ENCODE measurements at regions not wholly inside any gene's neighbourhood (a gene's known extent, or its start where the extent isn't known, plus 50 kb on each side); places are given as distances from the start of the nearest gene placed in this dataset.

DNA sequence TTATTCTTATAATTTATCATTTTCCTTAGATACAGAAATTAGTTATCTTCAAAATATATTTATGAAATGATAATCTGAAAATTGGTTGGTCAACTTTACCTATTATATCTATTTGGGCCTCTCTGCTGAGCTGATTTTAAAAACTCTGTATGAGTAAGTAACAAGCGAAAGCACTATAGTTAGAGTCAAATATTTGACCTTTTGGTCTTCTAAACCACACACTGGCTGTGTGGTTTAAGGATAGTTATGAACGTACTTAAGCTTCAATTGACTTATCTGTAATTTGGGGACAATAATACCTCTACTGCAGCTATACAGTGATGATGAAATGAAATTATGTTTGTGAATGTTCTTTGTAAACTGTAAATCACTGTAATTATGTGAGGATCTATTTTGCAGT, 763.9 kb upstream of the GRM7 start:
- Histone ChIP-seq H3K9ac (ENCODE audit: low read length) (no peak overlapping the region), H3K27me3 (ENCODE audit: control insufficient read depth, insufficient read depth, low read length) (no peaks in the 10 kb centered on the region), H3K36me3 (ENCODE audit: control insufficient read depth, insufficient read depth, low read length) (no peaks in the 10 kb centered on the region), H3K4me3 (ENCODE audit: low read length) (no peak overlapping the region), H3K9me3 (ENCODE audit: control insufficient read depth, low read length) (no peaks in the 10 kb centered on the region), H3K4me1 (ENCODE audit: control insufficient read depth, insufficient read depth, low read length) (no peaks in the 10 kb centered on the region)

DNA sequence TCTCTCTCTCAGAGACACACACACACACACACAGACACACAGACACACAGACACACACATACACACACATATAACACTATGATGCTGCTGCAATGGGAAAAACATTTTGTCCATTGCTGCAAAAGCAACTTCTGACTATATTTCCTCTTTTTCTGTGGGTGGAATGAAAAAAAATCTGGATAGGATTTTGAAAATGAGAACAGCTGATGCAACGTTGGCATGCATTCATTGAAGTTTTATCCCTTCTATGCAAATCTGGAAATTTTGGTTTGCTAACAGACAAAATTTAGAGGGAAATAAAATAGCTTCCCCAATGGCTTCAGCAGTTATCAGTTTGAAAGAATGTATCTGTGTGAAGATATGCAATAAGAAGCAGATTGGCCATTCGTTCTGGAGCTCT, 763.4 kb upstream of the GRM7 start:
- H3K27me3 ChIP-seq (ENCODE audit: control insufficient read depth, insufficient read depth, low read length), result no peaks in the 10 kb centered on the region
- H3K4me3 ChIP-seq (ENCODE audit: low read length), result no peak overlapping the region
- no peaks in the 10 kb centered on the region for H3K36me3 ChIP-seq (ENCODE audit: control insufficient read depth, insufficient read depth, low read length)
- no peaks in the 10 kb centered on the region for H3K9me3 ChIP-seq (ENCODE audit: control insufficient read depth, low read length)
- no peaks in the 10 kb centered on the region for H3K4me1 ChIP-seq (ENCODE audit: control insufficient read depth, insufficient read depth, low read length)
- H3K9ac ChIP-seq (ENCODE audit: low read length), result no peak overlapping the region

DNA sequence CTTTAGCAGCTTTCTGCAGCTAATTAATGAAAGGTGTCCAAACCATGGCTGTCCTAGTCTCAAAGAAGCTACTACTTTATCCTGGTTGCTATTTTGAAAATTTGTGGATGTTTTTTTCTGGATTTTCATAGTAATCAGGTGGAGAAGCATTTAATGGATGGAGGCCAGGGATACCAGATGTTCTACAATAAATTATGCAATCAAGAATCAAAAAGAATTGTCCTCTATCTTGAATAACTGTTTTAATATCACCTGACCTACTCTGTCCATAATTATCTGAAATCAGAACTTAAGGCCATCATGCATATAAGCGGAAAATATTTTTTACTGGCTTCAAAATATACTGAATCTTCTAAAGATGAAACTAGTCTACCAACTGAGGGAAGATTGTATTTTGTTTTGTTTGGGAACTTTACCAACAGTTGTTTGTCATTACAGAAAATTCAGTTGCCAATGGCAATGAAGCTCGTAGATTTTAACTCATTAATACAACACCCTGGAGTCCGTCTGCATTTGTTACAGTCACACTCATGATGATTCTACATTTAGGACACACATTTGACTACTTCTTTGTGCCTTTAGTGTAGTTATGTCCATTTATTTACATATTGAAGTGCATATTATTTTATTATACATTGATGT, 762.3 kb upstream of the GRM7 start:
- no peaks in the 10 kb centered on the region for H3K27me3 ChIP-seq (ENCODE audit: control insufficient read depth, insufficient read depth, low read length)
- no peaks in the 10 kb centered on the region for H3K36me3 ChIP-seq (ENCODE audit: control insufficient read depth, insufficient read depth, low read length)
- H3K9ac ChIP-seq (ENCODE audit: low read length), result no peak overlapping the region
- no peak overlapping the region for H3K4me3 ChIP-seq (ENCODE audit: low read length)
- H3K9me3 ChIP-seq (ENCODE audit: control insufficient read depth, low read length), result no peaks in the 10 kb centered on the region
- no peaks in the 10 kb centered on the region for H3K4me1 ChIP-seq (ENCODE audit: control insufficient read depth, insufficient read depth, low read length)

DNA sequence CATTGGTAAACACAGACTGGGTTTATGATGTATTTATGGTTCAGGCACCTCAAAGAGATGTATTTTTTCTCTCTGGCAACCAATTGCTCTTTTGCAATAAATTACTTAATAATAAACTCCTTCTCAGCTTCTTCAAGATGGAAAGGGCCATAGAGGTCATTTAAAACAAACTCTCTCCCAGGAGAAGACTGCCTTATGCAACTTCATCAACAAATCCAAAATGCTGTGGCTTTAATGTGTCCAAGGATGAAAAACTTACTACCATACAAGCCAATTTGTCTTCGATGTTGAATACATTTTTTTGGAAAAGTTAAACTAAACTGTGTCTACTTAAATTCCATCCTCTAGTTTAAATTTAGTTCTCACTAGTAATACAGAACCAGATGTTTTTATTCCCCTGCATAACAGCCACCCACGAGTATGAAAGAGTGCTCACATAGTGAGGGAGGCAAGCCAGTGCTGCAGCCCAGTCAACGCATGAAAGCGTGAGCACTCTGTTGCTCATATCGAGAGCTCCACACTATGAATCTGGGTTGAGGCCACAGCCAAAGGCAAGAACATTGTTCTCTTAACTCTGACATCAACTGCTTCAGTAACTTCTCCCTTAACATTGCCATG, 761.3 kb upstream of the GRM7 start:
- Histone ChIP-seq H3K9me3 (ENCODE audit: control insufficient read depth, low read length) (no peaks in the 10 kb centered on the region), H3K27me3 (ENCODE audit: control insufficient read depth, insufficient read depth, low read length) (no peaks in the 10 kb centered on the region), H3K9ac (ENCODE audit: low read length) (no peak overlapping the region), H3K4me1 (ENCODE audit: control insufficient read depth, insufficient read depth, low read length) (no peaks in the 10 kb centered on the region), H3K4me3 (ENCODE audit: low read length) (no peak overlapping the region), H3K36me3 (ENCODE audit: control insufficient read depth, insufficient read depth, low read length) (no peaks in the 10 kb centered on the region)

DNA sequence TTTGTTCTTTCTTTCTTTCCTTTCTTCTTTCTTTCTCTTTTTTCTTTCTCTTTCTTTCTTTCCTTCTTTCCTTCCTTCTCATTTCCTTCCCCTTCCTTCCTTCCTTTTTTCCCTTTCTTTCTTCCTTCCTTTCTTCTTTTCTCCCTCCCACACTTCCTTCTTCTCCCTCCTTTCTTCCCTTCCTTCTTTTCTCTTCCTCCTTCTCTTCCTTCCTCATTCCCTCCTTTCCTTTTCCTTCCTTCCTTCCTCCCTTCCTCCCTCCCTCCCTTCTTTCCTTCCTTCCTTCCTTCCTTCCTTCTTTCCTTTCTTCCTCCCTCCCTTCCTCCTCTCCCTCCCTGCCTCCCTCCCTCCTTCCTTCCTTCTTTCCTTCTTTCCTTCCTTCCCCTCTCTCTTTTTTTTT, 755.7 kb upstream of the GRM7 start:
- H3K27me3 ChIP-seq (ENCODE audit: control insufficient read depth, insufficient read depth, low read length), result no peaks in the 10 kb centered on the region
- H3K9me3 ChIP-seq (ENCODE audit: control insufficient read depth, low read length), result no peaks in the 10 kb centered on the region
- H3K4me1 ChIP-seq (ENCODE audit: control insufficient read depth, insufficient read depth, low read length), result no peaks in the 10 kb centered on the region
- H3K9ac ChIP-seq (ENCODE audit: low read length), result no peak overlapping the region
- no peaks in the 10 kb centered on the region for H3K36me3 ChIP-seq (ENCODE audit: control insufficient read depth, insufficient read depth, low read length)
- H3K4me3 ChIP-seq (ENCODE audit: low read length), result no peak overlapping the region

DNA sequence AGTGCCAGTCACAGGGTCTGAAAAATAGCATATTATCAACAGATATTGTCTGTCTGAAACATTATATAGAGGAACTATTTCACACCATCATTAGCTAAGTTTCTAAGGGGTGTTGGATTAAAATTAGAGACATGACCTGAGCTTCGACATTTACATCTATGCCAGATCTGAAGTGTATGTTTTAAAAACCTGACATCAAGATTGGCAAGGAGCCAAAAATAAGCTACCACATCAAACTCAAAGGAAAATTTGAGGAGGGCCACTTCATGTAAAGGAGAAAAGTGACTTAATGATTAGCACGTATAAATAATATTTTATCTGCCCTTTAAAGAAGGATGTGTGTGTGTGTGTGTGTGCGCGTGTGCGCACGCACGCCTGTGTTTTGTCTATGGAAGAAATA, 752.0 kb upstream of the GRM7 start:
- H3K9me3 ChIP-seq (ENCODE audit: control insufficient read depth, low read length), result no peaks in the 10 kb centered on the region
- no peak overlapping the region for H3K9ac ChIP-seq (ENCODE audit: low read length)
- H3K4me1 ChIP-seq (ENCODE audit: control insufficient read depth, insufficient read depth, low read length), result no peaks in the 10 kb centered on the region
- no peak overlapping the region for H3K4me3 ChIP-seq (ENCODE audit: low read length)
- H3K36me3 ChIP-seq (ENCODE audit: control insufficient read depth, insufficient read depth, low read length), result no peaks in the 10 kb centered on the region
- no peaks in the 10 kb centered on the region for H3K27me3 ChIP-seq (ENCODE audit: control insufficient read depth, insufficient read depth, low read length)

DNA sequence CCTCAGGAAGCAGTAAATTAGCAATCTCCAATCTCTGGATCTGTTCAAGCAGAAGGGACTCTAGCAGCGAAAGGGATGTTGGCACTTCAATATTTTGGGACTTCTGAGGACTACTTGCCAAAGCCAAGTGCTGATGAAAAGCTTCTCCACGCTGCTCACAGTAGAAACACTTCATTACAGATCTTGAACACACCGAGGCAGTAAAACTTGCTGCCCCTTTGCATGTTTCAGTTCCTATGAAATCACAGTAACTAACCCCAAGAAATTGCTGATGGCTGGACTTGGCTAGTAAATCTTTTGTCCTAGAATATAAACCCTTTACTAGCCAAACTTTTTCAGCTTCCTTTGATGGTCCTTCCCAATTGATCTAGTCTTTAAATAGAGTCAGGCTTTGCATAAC, 750.5 kb upstream of the GRM7 start:
- H3K4me1 ChIP-seq (ENCODE audit: control insufficient read depth, insufficient read depth, low read length), result no peaks in the 10 kb centered on the region
- no peak overlapping the region for H3K9ac ChIP-seq (ENCODE audit: low read length)
- no peaks in the 10 kb centered on the region for H3K36me3 ChIP-seq (ENCODE audit: control insufficient read depth, insufficient read depth, low read length)
- no peaks in the 10 kb centered on the region for H3K9me3 ChIP-seq (ENCODE audit: control insufficient read depth, low read length)
- H3K4me3 ChIP-seq (ENCODE audit: low read length), result no peak overlapping the region
- H3K27me3 ChIP-seq (ENCODE audit: control insufficient read depth, insufficient read depth, low read length), result no peaks in the 10 kb centered on the region

DNA sequence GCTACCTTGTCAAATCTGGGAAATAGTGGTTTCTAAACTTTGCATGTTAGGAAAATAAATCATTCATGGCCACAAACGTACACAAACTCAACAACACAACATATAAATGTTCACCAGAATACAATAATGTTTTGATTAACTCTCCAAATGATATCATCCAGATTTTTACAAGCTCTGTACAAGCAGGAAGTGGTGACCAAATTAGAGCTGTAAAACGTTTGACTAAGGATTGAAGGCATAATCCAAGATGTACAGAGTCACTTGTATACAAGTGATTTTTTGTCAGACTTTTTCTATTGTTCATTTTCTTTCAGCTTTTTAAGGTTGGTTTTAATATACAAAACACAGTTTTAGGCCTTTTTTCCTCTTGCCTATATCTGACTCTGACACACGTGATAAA, 748.4 kb upstream of the GRM7 start:
- H3K4me1 ChIP-seq (ENCODE audit: control insufficient read depth, insufficient read depth, low read length), result no peaks in the 10 kb centered on the region
- no peaks in the 10 kb centered on the region for H3K27me3 ChIP-seq (ENCODE audit: control insufficient read depth, insufficient read depth, low read length)
- no peaks in the 10 kb centered on the region for H3K9me3 ChIP-seq (ENCODE audit: control insufficient read depth, low read length)
- H3K4me3 ChIP-seq (ENCODE audit: low read length), result no peak overlapping the region
- H3K36me3 ChIP-seq (ENCODE audit: control insufficient read depth, insufficient read depth, low read length), result no peaks in the 10 kb centered on the region
- no peak overlapping the region for H3K9ac ChIP-seq (ENCODE audit: low read length)

DNA sequence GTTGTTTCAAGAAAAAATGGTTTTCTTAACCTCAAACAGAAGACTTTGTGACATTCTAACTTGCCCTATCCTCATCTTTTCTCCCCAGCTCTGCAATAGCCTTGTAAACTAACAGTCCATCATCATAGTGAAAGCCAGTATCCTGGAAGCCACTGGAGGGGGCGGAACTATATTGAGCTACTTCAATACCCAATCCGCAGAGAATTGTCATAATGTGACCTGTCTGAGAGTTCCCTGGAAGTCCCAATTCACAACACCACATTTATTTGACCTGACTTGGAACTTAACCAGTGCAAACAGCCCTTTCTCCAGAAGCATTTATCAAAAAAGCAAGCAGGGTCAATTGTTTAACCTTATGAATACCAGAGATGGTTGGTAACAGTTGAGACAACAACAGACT, 747.6 kb upstream of the GRM7 start:
- H3K36me3 ChIP-seq (ENCODE audit: control insufficient read depth, insufficient read depth, low read length), result no peaks in the 10 kb centered on the region
- H3K4me1 ChIP-seq (ENCODE audit: control insufficient read depth, insufficient read depth, low read length), result no peaks in the 10 kb centered on the region
- H3K9ac ChIP-seq (ENCODE audit: low read length), result no peak overlapping the region
- no peak overlapping the region for H3K4me3 ChIP-seq (ENCODE audit: low read length)
- no peaks in the 10 kb centered on the region for H3K27me3 ChIP-seq (ENCODE audit: control insufficient read depth, insufficient read depth, low read length)
- H3K9me3 ChIP-seq (ENCODE audit: control insufficient read depth, low read length), result no peaks in the 10 kb centered on the region

DNA sequence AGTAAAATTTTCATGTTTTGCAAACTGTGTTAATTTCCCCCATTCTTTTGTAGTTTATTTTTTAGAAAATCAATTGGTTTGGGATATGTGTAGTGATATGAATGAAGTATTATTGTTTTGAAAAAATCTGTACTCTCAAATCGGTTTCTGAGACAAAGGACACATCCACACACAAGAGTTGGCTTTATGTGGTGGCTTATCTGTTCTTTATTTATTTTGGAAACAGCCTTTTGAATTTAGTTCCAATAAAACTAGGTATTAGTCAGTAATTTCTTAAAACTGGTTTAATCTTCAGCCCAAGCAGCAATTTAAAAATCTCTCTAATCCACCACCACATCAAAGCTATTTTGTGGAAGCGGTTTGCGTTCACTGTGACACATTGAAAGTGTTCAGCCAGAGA, 741.5 kb upstream of the GRM7 start:
- no peaks in the 10 kb centered on the region for H3K4me1 ChIP-seq (ENCODE audit: control insufficient read depth, insufficient read depth, low read length)
- no peak overlapping the region for H3K4me3 ChIP-seq (ENCODE audit: low read length)
- no peak overlapping the region for H3K9ac ChIP-seq (ENCODE audit: low read length)
- H3K9me3 ChIP-seq (ENCODE audit: control insufficient read depth, low read length), result no peaks in the 10 kb centered on the region
- H3K36me3 ChIP-seq (ENCODE audit: control insufficient read depth, insufficient read depth, low read length), result no peaks in the 10 kb centered on the region
- no peaks in the 10 kb centered on the region for H3K27me3 ChIP-seq (ENCODE audit: control insufficient read depth, insufficient read depth, low read length)

DNA sequence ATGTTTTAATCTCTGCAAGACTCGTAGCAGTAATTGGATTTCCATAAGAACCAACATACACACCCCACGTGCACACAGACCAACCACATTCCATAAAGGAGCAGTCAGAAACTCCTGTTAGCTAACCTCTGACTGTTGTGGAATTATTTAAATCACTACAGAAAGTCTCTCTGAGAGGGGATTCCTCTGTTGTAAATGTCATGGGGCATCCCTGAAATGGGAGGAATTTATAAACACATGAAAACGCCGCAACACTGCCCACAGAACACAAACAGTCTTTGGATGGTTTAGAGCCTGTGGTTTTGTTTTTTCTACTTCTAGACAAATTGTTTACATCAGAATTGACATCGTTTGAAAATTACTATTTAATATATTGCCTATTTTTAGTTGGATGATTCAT, 740.1 kb upstream of the GRM7 start:
- H3K27me3 ChIP-seq (ENCODE audit: control insufficient read depth, insufficient read depth, low read length), result no peaks in the 10 kb centered on the region
- no peaks in the 10 kb centered on the region for H3K9me3 ChIP-seq (ENCODE audit: control insufficient read depth, low read length)
- H3K4me1 ChIP-seq (ENCODE audit: control insufficient read depth, insufficient read depth, low read length), result no peaks in the 10 kb centered on the region
- H3K9ac ChIP-seq (ENCODE audit: low read length), result no peak overlapping the region
- H3K4me3 ChIP-seq (ENCODE audit: low read length), result no peak overlapping the region
- no peaks in the 10 kb centered on the region for H3K36me3 ChIP-seq (ENCODE audit: control insufficient read depth, insufficient read depth, low read length)

DNA sequence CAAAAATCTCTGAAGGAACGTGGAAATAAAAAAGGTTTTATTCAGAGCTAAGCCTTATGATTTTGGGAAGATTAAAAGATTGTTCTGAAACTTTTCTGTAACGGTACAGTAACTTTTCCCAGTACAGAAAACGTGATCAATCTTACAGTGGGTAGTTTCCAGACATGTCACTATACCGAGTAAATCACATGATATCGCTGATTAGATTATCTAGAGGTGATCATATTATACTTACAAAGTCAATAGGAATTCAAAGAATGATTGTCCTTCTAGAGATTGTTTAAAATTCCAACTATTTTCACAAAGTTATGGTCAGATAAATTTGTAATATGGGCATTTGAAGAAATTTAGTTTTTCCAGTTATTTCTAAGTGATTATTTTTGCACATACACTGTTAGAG, 736.0 kb upstream of the GRM7 start:
- no peaks in the 10 kb centered on the region for H3K27me3 ChIP-seq (ENCODE audit: control insufficient read depth, insufficient read depth, low read length)
- H3K9ac ChIP-seq (ENCODE audit: low read length), result no peak overlapping the region
- no peak overlapping the region for H3K4me3 ChIP-seq (ENCODE audit: low read length)
- no peaks in the 10 kb centered on the region for H3K4me1 ChIP-seq (ENCODE audit: control insufficient read depth, insufficient read depth, low read length)
- H3K36me3 ChIP-seq (ENCODE audit: control insufficient read depth, insufficient read depth, low read length), result no peaks in the 10 kb centered on the region
- H3K9me3 ChIP-seq (ENCODE audit: control insufficient read depth, low read length), result no peaks in the 10 kb centered on the region

DNA sequence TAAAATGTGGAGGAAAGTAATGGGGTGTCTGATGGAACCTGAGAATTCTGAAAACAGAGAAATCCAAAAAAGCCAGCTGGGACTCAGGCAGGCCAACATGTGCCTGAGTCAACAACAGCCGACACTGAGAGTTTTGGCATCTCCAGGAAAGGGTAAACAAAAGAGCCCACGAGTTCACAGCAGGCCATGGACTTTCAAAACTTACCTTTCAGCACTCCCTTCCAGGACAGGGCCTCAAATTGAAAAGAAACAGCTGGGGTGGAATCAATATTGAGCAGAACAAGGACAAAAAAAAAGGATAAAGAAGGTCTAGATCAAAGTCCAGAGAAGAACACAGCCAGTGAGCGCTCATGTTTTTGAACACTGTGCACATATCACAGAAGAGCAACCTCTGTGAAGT, 735.4 kb upstream of the GRM7 start:
- H3K27me3 ChIP-seq (ENCODE audit: control insufficient read depth, insufficient read depth, low read length), result no peaks in the 10 kb centered on the region
- H3K9me3 ChIP-seq (ENCODE audit: control insufficient read depth, low read length), result no peaks in the 10 kb centered on the region
- no peaks in the 10 kb centered on the region for H3K36me3 ChIP-seq (ENCODE audit: control insufficient read depth, insufficient read depth, low read length)
- H3K9ac ChIP-seq (ENCODE audit: low read length), result no peak overlapping the region
- no peaks in the 10 kb centered on the region for H3K4me1 ChIP-seq (ENCODE audit: control insufficient read depth, insufficient read depth, low read length)
- no peak overlapping the region for H3K4me3 ChIP-seq (ENCODE audit: low read length)

All from mucosa of stomach (tissue), 1 donor.